ENCODE measurements at regions not wholly inside any gene's neighbourhood (a gene's known extent, or its start where the extent isn't known, plus 50 kb on each side); places are given as distances from the start of the nearest gene placed in this dataset.

- Histone ChIP-seq H3K56ac (replicated peaks; ENCODE audit: insufficient read length, low read depth, low read length) (no peak overlapping the region), H3K79me2 (ENCODE audit: control insufficient read depth in 1 of 2, insufficient read depth in 2 of 2, low read length in 2 of 2) (no peaks in the 10 kb centered on the region), H3K27me3 (replicated peaks in 1 of 4; ENCODE audit: control insufficient read depth in 3 of 4, extremely low read depth in 1 of 4, insufficient read depth in 3 of 4, low read length in 3 of 4) (peaks cover 0 to under 1% (median 0%) of the 10 kb centered on the region in 4 experiments; a peak in 1 of 7 replicates), H4K20me1 (replicated peaks in 1 of 2; ENCODE audit: control insufficient read depth in 1 of 2, insufficient read depth in 2 of 2, low read length in 2 of 2) (no peaks in the 10 kb centered on the region), H2BK20ac (ENCODE audit: low read length) (no peak overlapping the region), H3K9ac (replicated peaks in 1 of 4; ENCODE audit: extremely low read depth in 1 of 4, low read depth in 3 of 4, low read length in 3 of 4) (no peak overlapping the region), H4K91ac (replicated peaks; ENCODE audit: insufficient read length, low read length) (no peak overlapping the region), H2BK5ac (ENCODE audit: low read depth, low read length) (no peak overlapping the region), H3K4me3 (ENCODE audit: extremely low read depth in 1 of 4, insufficient read depth in 2 of 4, low read depth in 3 of 4, low read length in 4 of 4) (no peak overlapping the region), H2AK5ac (ENCODE audit: low read depth, low read length) (no peak overlapping the region), H3K4ac (replicated peaks; ENCODE audit: insufficient read length, low read depth, low read length) (no peak overlapping the region), H3K23ac (ENCODE audit: insufficient read length) (no peak overlapping the region), H3K9me3 (ENCODE audit: insufficient read depth in 2 of 2, low read depth in 1 of 2, low read length in 1 of 2) (no peaks in the 10 kb centered on the region), H4K8ac (ENCODE audit: extremely low read depth, insufficient read depth, low read length) (no peak overlapping the region), H2BK15ac (ENCODE audit: low read length) (no peak overlapping the region), H3K18ac (ENCODE audit: extremely low read depth, low read length) (no peak overlapping the region), H2AFZ (ENCODE audit: low read length) (no peak overlapping the region), H3K23me2 (ENCODE audit: low read depth, low read length) (no peaks in the 10 kb centered on the region), H2BK120ac (replicated peaks; ENCODE audit: low read depth, low read length) (no peak overlapping the region), H3K27ac (ENCODE audit: low read depth, low read length) (no peak overlapping the region), H3K14ac (ENCODE audit: insufficient read length) (no peak overlapping the region), H3K4me2 (ENCODE audit: insufficient read depth in 1 of 2, low read depth in 2 of 2, low read length in 2 of 2) (no peak overlapping the region), H3K36me3 (ENCODE audit: control insufficient read depth in 2 of 4, insufficient read depth in 4 of 4, low read length in 3 of 4) (no peaks in the 10 kb centered on the region), H3K4me1 (replicated peaks in 1 of 4; ENCODE audit: control insufficient read depth in 3 of 4, insufficient read depth in 4 of 4, low read length in 3 of 4) (no peaks in the 10 kb centered on the region), H3K79me1 (ENCODE audit: low read depth, low read length) (no peaks in the 10 kb centered on the region), H2BK12ac (ENCODE audit: low read depth, low read length) (no peak overlapping the region), H4K5ac (ENCODE audit: insufficient read length, low read depth, low read length) (no peak overlapping the region)
- POLR2A ChIA-PET (ENCODE audit: partially characterized antibody), result no interaction called here
- FAIRE-seq (no peak), DNase-seq (ENCODE audit: low read depth in 1 of 2, low spot score in 2 of 2) (no peak)
- CTCF ChIA-PET (ENCODE audit: partially characterized antibody), result interaction anchor here (0.6 to 2.8 kb wide), 2 partner anchors 9 to 863 kb away, joined by 3 to 11 read pairs; no protein-coding TSS in a partner anchor
- 92% methylated on average over 2 of the region's 2 CpGs; no CpG with 5 or more reads in 1 of the 2 experiments for WGBS, 2 experiments (ENCODE audit: extremely low coverage in 1 of 2, insufficient coverage in 1 of 2, insufficient read length in 1 of 2, insufficient replicate concordance in 2 of 2, low coverage in 1 of 2, low lambda C conversion rate in 2 of 2, missing lambda C conversion rate in 1 of 2)
- no peak for TF ChIP-seq RFX5 (IDR thresholded peaks at IDR 0.05; ENCODE audit: borderline replicate concordance, low read depth, low read length)
- TF ChIP-seq POLR2A (IDR thresholded peaks at IDR 0.05; ENCODE audit: control extremely low read depth in 1 of 2, low read depth in 2 of 2, low read length in 2 of 2), result no peak
- TF ChIP-seq RNF2 (IDR thresholded peaks at IDR 0.05; ENCODE audit: borderline replicate concordance, low read depth, low read length, missing control alignments, poor library complexity, severe bottlenecking), result no peak
- no peak for TF ChIP-seq BRCA1 (IDR thresholded peaks at IDR 0.05; ENCODE audit: low read depth, low read length)
- no peak for TF ChIP-seq POU5F1 (IDR thresholded peaks at IDR 0.05; ENCODE audit: low read depth, low read length)
Observed at GRCh38 chr3:107951126-107951525, 139.7 kb downstream of the CD47 start.
